GM13976 (cell line): ENCODE measurements at regions not wholly inside any gene's neighbourhood (a gene's known extent, or its start where the extent isn't known, plus 50 kb on each side); places are given as distances from the start of the nearest gene placed in this dataset.

Experiments
- DNase-seq: peaks from one replicate; pipeline ENCODE4 v3.0.0; 2012; ENCODE audit warnings: low spot score
- CTCF ChIP-seq: IDR thresholded peaks from 2 replicates; pipeline ENCODE4 v1.5.1; 2012; ENCODE audit warnings: borderline replicate concordance, mild to moderate bottlenecking; ENCODE audit not compliant: insufficient read depth; ENCODE audit errors: extremely low read depth, missing control alignments, control extremely low read depth
- in situ Hi-C: fragments of 300-500 bp; cut with MboI; formaldehyde crosslinking; loops from one replicate; pipeline ENCODE4 v1.12.0; 2022; ENCODE audit warnings: low sequenced_read_pairs, mixed read lengths, inconsistent platforms; ENCODE audit not compliant: unreplicated experiment

GRCh38 chr21:38887062-38887686, 81.4 kb downstream of the ETS2 start:
- DNase-seq: no peak
- TF ChIP-seq CTCF: no peak
- in situ Hi-C loops: no loop called here

GRCh38 chr21:38885909-38886308, 80.2 kb downstream of the ETS2 start:
- TF ChIP-seq CTCF: no peak
- in situ Hi-C loops: no loop called here
- no peak for DNase-seq

- TF ChIP-seq CTCF: no peak
- in situ Hi-C loops: no loop called here
- DNase-seq: no peak
Measured at GRCh38 chr21:38884440-38884839, 78.7 kb downstream of the ETS2 start.

GRCh38 chr21:38883142-38883541, 77.4 kb downstream of the ETS2 start:
- TF ChIP-seq CTCF: no peak
- no peak for DNase-seq
- in situ Hi-C loops: no loop called here

GRCh38 chr21:38881131-38881530, 75.4 kb downstream of the ETS2 start:
- no peak for DNase-seq
- no peak for TF ChIP-seq CTCF
- in situ Hi-C loops: no loop called here

GRCh38 chr21:38880577-38880966, 74.8 kb downstream of the ETS2 start:
- no peak for TF ChIP-seq CTCF
- no peak for DNase-seq
- in situ Hi-C loops: no loop called here

GRCh38 chr21:38879912-38880576, 74.3 kb downstream of the ETS2 start:
- in situ Hi-C loops: no loop called here
- no peak for DNase-seq
- TF ChIP-seq CTCF: no peak
